Retinal pigment epithelial cell (primary cell): ENCODE measurements at regions not wholly inside any gene's neighbourhood (a gene's known extent, or its start where the extent isn't known, plus 50 kb on each side); places are given as distances from the start of the nearest gene placed in this dataset.

Experiments used
- DNase-seq: peaks from one replicate; pipeline ENCODE4 v3.0.0-alpha.2; 2010; ENCODE audit warnings: low read depth
- H3K4me3 ChIP-seq: 2 replicates; pipeline ENCODE4 v1.5.1; 2011; ENCODE audit warnings: mild to moderate bottlenecking, low read length, control low read depth, moderate library complexity
- TF ChIP-seq, protein P1 (sequence below): conservative IDR thresholded peaks from 2 replicates; pipeline ENCODE4 v1.5.1; 2011; ENCODE audit warnings: low read depth, low read length, control low read depth, inconsistent platforms

DNA sequence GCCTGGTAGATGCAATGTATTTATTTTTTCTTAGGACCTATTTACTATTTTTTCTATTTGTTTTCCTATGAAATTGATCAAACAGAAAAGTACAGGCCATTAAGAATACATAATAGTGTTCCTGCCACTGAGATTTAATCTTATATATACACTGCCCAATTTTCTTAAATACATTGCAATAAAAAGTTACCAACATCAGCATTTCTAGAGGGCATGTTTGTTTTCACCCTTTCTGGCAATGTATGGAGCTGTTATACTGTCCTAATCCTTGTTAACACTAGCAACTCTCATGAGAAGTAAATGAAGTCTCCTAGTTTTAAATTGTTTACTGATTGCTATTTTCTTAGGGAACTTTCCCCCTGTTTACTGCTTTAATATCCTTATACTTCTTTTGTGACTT, 359.1 kb upstream of the SEMA3A start:
- H3K4me3 ChIP-seq, result no peak overlapping the region
- no peak for DNase-seq
- TF ChIP-seq, protein P1, sequence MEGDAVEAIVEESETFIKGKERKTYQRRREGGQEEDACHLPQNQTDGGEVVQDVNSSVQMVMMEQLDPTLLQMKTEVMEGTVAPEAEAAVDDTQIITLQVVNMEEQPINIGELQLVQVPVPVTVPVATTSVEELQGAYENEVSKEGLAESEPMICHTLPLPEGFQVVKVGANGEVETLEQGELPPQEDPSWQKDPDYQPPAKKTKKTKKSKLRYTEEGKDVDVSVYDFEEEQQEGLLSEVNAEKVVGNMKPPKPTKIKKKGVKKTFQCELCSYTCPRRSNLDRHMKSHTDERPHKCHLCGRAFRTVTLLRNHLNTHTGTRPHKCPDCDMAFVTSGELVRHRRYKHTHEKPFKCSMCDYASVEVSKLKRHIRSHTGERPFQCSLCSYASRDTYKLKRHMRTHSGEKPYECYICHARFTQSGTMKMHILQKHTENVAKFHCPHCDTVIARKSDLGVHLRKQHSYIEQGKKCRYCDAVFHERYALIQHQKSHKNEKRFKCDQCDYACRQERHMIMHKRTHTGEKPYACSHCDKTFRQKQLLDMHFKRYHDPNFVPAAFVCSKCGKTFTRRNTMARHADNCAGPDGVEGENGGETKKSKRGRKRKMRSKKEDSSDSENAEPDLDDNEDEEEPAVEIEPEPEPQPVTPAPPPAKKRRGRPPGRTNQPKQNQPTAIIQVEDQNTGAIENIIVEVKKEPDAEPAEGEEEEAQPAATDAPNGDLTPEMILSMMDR, result no peak

DNA sequence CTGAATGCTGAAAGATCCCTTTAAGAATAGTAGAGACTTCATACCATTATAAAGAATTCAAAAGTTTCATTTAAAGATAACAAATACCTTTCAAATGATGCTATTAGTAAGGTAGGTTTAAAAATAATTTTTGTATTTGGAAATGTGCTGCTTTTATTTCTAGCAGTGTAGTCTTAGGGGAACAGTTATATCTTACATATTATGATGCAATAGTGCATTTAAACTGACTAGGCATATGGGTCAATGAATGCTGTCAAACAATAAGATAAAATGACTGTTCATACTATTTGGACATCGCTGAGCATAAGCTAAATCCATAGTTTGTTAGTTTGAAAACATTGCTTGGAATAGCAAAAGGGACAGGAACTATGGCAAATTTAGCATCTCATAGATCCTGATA, 354.8 kb upstream of the SEMA3A start:
- TF ChIP-seq, protein P1, result no peak
- no peak overlapping the region for H3K4me3 ChIP-seq
- no peak for DNase-seq

DNA sequence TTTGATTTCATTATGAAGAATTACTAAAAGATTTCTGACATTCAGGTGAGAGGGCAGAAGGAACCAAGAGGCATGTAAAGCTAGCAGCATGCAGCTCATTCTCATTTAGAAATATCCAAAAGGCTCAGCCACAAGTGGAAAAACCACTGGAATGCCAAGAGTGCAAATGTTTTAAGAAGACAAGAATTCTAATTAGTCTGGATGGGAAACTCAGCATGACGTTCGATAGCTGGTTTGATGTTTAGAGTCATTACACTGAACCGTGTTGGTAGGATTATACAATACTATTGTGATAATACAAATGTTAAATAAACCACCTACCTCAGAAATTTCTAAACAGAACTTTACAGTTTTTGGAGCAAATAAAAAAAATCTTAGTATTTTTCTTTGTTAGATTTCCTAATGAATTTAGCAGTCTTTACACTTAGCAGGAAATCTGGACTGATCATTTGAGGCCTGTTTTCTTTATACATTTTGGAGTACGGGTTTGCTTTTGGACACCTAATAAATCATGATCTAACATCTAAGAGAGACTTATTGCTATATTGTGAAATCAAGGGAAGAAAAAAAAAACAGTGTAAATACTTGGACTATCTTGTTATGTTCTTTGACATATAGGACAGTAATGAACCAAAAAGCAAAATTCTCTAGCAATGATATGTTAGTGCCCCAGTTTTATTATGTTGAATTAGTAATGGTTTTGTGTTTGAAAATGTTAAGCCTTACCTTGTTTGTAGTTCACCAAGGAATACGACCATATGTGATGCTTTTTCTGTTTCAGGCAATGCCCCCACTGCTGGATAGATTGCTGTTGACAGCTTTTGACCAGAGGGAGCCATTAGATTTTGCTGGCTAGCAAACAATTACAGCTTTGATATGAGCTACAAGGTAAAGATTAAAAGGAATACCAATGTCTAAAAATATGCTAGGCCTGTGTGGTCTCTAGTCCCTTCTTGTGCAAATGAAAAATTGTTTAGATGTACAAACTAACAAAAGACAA, 354.1 kb upstream of the SEMA3A start:
- TF ChIP-seq, protein P1, result no peak
- H3K4me3 ChIP-seq, result no peak overlapping the region
- DNase-seq, result peak; percentile 89

DNA sequence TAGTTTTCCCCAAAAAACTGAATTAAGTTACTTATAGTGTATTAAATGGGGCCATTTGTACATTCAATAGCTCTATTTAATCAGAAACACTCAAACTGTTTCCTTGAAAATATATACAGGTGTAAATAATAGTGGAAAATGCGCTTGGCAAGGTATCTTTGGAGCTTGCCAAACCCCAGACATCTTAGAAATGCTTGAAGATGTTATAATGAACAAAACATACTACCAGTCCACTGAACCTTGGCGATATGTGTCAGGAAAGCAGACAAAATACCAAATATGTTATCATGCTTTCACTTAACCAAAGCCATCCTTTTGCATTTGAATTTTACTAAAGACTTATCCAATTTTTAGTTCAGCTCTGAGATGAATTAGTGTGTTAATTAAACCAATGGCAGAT, 352.7 kb upstream of the SEMA3A start:
- TF ChIP-seq, protein P1, result no peak
- no peak overlapping the region for H3K4me3 ChIP-seq
- no peak for DNase-seq

DNA sequence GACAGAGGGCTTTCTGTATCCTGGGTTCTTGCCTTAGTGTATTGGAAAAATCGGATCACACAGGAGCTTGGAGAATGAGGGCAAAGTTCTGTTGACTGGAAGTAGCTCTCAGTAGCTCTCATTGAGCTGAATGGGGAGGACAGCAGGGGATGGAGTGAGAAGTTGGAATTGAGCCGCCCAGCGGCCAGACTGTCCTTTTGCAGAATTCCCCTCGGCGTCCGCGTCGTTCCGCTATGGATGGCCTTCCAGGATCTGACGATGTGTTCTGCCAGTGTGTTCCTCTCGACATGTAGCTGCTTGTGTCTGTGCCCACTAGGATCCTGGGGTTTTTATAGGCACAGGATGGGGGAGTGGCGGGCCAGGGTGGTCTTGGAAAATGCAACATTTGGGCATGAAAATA, 351.8 kb upstream of the SEMA3A start:
- TF ChIP-seq, protein P1, result no peak
- H3K4me3 ChIP-seq, result no peak overlapping the region
- no peak for DNase-seq

DNA sequence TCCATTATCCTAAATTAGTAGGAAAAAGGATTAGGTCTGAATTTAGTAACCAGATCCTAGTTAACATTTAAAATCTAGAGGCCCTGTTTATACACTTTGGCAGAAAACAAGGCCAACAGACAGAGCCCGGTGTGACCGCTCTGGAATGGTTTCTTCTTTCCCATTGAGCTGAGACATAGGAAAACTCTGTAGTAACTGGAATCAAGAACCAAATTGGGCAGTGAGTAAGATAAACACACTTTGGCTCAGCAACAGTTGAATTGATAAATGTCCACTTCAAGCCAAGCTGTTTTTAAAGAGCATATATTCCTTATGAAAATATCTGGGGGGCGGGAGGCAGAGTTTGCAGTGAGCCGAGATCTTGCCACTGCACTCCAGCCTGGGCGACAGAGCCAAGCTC, 343.7 kb upstream of the SEMA3A start:
- no peak overlapping the region for H3K4me3 ChIP-seq
- TF ChIP-seq, protein P1, result no peak
- no peak for DNase-seq
